Stimulated activated CD8-positive, alpha-beta memory T cell treated with anti-CD3 and anti-CD28 coated beads, Interleukin-2, amount 100 ng/mL, for 48 hours (primary cell): ENCODE measurements at regions not wholly inside any gene's neighbourhood (a gene's known extent, or its start where the extent isn't known, plus 50 kb on each side); places are given as distances from the start of the nearest gene placed in this dataset.
"Not testable (repeated sequence)": the region's sequence is repeated elsewhere in the genome, so short reads cannot be mapped to it uniquely, and the experiment has no call there.

ENCODE experiments used
- DNase-seq, 2 donors: peaks; one replicate each; pipeline ENCODE4 v3.0.0-alpha.2; 2020; ENCODE audit warnings: low read depth in 2 of 2

DNA sequence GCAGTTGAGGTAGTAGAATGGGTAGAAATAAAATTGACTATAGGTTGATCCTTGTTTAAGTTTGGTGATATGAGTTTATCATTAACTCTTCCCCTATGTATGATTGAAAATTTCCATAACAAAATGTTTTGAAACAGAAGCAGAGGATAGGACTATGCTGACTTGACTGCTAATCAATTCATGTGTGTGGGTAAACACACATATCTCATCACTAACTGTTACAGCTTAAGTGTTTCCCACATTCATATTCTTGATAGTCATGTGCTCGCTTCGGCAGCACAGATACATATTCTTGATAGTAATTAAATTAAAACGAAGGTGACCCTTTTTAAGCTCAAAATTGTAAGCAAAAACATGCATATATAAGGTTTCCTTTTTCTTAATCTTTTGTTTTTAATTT is 68.2 kb upstream of the SAMSN1 start:
- DNase-seq: no peak

DNA sequence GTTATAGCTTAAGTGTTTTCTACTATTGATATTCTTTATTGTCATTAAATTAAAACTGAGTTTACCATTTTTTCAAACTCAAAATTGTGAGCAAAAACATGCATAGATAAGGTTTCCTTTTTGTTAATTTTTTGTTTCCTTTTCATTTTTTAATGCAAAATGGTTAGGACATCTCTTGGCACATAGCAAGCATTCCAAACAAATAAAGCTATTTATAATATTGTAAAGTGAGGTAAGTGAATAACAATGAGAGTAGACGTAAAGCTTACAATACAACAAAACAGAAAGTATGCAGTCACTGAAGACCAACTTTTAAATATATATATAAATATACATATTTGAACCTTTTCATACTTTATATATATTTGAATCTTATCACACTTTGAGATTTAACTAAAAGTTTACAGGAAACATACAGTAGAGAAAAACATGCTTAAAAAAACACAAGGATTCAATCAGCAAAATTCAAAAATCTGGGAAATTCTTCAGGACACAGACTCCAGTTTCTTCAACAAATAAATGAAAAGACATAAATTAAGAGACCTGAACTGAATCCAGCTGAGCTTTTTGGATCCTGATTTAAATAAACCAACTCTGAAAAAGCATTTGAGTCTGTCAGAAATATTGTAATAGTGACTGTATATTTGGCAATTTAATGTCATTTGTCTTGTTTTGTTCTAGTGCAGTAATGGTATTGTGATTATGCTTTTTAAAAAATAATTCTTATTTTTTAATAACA is 67.5 kb upstream of the SAMSN1 start:
- DNase-seq: no peak

DNA sequence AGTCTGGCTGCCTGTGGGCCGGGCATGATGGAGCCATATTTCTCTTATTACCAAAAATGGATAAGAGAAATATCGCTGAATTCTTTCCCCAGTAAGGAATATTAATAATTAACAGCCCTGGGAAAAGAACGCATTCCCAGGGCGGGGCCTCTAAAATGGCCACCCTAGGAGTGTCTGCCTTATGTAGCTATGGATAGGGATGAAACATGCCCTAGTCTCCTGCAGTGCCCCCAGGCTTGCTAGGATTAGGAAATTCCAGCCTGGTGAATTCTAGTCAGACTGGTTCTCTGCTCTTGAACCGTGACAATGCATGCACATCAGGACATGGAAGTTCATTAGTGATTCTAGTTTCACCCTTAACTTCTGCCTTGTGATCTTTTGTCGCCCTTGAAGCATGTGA is 64.0 kb upstream of the SAMSN1 start:
- not testable (repeated sequence) for DNase-seq

DNA sequence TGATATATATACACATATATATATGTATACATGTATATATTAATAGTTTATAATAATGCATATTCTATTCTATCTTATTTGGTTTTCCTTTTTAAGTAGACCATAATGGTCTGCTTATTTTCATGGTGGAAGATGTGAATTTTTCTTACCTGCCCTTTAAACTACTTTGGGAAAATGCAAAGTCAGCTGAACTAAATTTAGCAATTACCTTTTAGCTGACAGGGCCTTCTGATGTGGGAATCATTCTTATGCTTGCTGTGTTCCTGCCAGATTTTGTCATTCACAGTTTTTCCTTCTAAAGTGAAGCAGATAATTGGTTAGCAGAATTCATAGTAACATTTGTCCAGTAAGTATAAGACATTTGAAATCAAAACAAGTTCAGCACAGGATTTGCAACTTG is 63.2 kb upstream of the SAMSN1 start:
- no peak for DNase-seq

DNA sequence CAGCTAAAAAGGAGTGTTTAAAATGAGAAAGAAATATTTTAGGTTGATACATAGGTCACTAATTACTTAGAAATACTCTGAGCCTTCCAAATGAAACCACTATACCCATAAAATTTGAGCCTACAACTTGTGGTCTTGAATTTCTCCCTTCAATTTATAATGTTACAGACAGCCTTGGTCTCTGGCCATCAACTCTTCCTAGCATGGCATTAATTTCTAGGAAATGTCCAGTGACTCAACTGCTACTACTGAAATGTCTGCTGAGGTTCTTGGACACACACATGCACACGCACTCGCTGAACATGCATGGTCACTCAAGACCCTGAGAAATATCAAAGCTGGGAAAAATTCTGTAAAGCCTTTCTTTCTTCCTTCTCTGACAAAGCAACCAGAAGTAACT is 61.1 kb upstream of the SAMSN1 start:
- no peak for DNase-seq

DNA sequence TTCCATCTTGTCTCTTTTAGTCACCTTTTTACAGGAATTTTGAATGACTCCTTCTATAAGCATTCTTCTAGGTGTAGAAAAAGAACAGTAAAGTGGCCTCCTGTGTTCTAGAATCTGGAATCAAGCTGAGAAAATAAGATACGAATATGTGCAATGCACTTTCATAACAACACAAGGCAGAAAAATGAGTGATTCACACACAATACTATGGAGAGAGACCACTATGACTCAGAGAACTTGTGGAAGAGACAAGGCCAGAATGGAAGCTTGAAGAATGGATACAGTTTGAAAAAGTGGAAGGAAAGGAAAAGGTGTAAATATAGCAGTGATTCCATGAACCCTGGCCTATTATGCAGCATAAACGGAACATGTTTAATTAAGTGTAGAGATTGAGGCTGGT is 57.1 kb upstream of the SAMSN1 start:
- DNase-seq: no peak

DNA sequence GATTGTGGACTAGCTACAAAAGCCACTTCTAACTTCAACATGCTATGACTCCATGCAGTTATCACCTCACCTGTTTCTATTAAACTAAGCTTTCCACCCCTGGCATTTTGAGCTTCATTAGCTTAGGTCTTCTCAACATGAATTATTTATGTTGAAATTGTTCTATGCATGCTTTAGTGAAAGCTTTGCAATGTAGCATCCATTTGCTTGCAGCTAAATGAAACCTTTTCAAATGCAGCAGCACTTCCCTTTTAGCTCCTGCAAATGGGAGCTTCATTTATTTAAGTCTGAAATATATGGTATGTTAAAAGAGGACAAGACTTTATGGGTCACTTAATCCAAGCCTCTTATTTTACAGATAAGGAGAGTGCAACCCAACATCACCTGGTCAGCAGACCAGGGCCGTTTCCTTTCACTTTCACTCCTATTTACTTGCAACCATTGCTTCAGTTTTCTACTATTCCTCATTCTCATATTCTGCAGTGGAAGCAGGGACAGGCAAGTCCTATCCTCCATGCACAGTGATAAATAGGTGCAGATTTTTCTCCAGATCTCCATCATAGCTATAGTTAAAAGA is 56.4 kb upstream of the SAMSN1 start:
- no peak for DNase-seq

DNA sequence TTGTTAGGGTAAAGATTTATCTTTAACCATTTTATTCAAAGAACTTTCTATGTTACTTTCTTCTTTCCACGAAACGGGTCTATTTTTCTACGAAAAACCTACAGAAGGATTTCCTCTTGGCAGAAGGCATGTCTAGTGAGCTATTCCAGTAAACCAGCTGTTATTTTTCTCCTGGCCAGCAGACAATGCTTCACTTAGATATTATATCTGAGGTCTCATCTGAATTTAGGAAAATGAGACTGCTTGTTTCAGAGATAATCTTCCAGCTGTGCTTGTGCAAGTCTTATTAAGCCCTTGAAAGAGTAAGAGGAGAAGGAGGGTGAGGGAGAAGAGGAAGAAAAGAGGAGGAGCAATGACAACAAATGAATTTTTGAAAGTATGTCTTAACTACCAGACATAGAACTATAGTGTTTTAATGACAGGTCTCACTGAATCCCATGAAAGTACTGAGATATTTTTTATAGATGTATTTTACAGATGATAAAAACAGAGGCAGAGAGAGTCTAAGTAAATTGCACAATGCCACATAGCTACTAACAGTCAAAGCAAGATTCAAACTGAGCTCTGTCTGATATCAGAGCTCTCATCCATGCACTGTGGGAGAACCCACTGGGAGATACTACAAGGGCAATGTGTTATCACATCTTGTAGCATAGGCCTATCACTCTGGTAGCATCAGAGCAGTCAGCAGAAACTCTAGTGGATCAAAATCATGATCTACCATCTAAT is 54.6 kb upstream of the SAMSN1 start:
- no peak for DNase-seq

DNA sequence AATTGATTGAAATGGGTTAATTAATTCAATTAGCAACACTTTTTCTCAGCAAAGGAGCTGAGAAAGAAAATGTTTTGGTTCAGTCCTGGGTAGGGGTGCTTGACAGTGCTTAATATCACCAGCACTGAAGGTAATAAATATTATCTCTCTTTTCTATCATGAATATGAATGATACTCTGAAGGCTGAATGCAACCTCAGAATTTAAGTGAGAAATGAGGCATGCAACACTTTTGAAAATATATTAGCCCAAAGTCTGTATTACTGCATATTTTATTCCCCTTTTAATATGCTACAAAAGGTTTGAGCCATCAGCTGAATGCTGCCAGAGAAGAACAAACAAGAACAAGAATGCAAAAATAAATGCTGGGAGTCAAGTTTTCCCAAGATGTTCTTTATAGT is 52.0 kb upstream of the SAMSN1 start:
- no peak for DNase-seq
